Activated CD4-positive, alpha-beta T cell treated with anti-CD3 and anti-CD28 coated beads, Interleukin-2, amount 10 ng/mL, durations not matched to agents 7 days and 5 days (primary cell): ENCODE measurements at regions not wholly inside any gene's neighbourhood (a gene's known extent, or its start where the extent isn't known, plus 50 kb on each side); places are given as distances from the start of the nearest gene placed in this dataset.
"Not testable (repeated sequence)": the region's sequence is repeated elsewhere in the genome, so short reads cannot be mapped to it uniquely, and the experiment has no call there.

Source experiments
- CTCF ChIA-PET: fragments of 350-600 bp; sonication (Branson Sonifier 250); formaldehyde crosslinking; loops from one replicate; lab custom pipeline; 2021; ENCODE audit warnings: antibody characterized with exemption; lab: Charles Lee
- POLR2A ChIA-PET: fragments of 350-600 bp; sonication (Branson Sonifier 250); formaldehyde crosslinking; loops from one replicate; lab custom pipeline; 2021; ENCODE audit warnings: antibody characterized with exemption; lab: Charles Lee
- DNase-seq: peaks from one replicate; pipeline ENCODE4 v3.0.0-alpha.2; 2020
- H3K27ac Mint-ChIP-seq: one replicate; pipeline ENCODE4 v1.8.0; 2021; ENCODE audit warnings: mild to moderate bottlenecking, moderate library complexity, mixed read lengths
- H3K27me3 Mint-ChIP-seq: one replicate; pipeline ENCODE4 v1.8.0; 2021; ENCODE audit warnings: mixed read lengths
- H3K36me3 Mint-ChIP-seq: one replicate; pipeline ENCODE4 v1.8.0; 2021; ENCODE audit warnings: low read depth, mixed read lengths
- H3K4me1 Mint-ChIP-seq: one replicate; pipeline ENCODE4 v1.8.0; 2021; ENCODE audit warnings: mixed read lengths
- H3K4me3 Mint-ChIP-seq: one replicate; pipeline ENCODE4 v1.8.0; 2021; ENCODE audit warnings: mild to moderate bottlenecking, moderate library complexity, mixed read lengths
- H3K9me3 Mint-ChIP-seq: one replicate; pipeline ENCODE4 v1.8.0; 2021; ENCODE audit warnings: mixed read lengths

- no peak for DNase-seq
- no peak overlapping the region for H3K4me3 Mint-ChIP-seq
- no peaks in the 10 kb centered on the region for H3K4me1 Mint-ChIP-seq
- POLR2A ChIA-PET, result no interaction called here
- H3K36me3 Mint-ChIP-seq, result no peaks in the 10 kb centered on the region
- H3K9me3 Mint-ChIP-seq, result peaks cover 43% of the 10 kb centered on the region
- CTCF ChIA-PET, result no interaction called here
- H3K27me3 Mint-ChIP-seq, result no peaks in the 10 kb centered on the region
- H3K27ac Mint-ChIP-seq, result no peak overlapping the region
Observed at GRCh38 chr15:17026633-17027032, 3515.0 kb downstream of the GOLGA6L6 start.

GRCh38 chr15:17022040-17022439 lies 3519.6 kb downstream of the GOLGA6L6 start:
- DNase-seq, H3K4me3 Mint-ChIP-seq, POLR2A ChIA-PET, H3K36me3 Mint-ChIP-seq, H3K4me1 Mint-ChIP-seq, H3K27me3 Mint-ChIP-seq, CTCF ChIA-PET, H3K27ac Mint-ChIP-seq: not testable (repeated sequence)
- peaks cover 53% of the 10 kb centered on the region for H3K9me3 Mint-ChIP-seq
